Activated T-helper 17 cell treated with anti-CD3 and anti-CD28 coated beads, Interleukin-2, amount 50 U/mL, for 72 hours (primary cell): ENCODE measurements at regions not wholly inside any gene's neighbourhood (a gene's known extent, or its start where the extent isn't known, plus 50 kb on each side); places are given as distances from the start of the nearest gene placed in this dataset.

Experiments used
- ATAC-seq: fragments of 150-1000 bp; cut with Tn5 transposase; replicated peaks from 2 replicates; pipeline ENCODE4 v1.10.0; 2021; ENCODE audit warnings: mild to moderate bottlenecking, moderate library complexity
- H3K27ac Mint-ChIP-seq: one replicate; pipeline ENCODE4 v1.8.0; 2022; ENCODE audit warnings: mixed read lengths
- H3K27me3 Mint-ChIP-seq: one replicate; pipeline ENCODE4 v1.8.0; 2022; ENCODE audit warnings: mixed read lengths
- H3K36me3 Mint-ChIP-seq: one replicate; pipeline ENCODE4 v1.8.0; 2022; ENCODE audit warnings: low read depth, mild to moderate bottlenecking, mixed read lengths
- H3K4me1 Mint-ChIP-seq: one replicate; pipeline ENCODE4 v1.8.0; 2022; ENCODE audit warnings: mixed read lengths
- H3K4me3 Mint-ChIP-seq: one replicate; pipeline ENCODE4 v1.8.0; 2022; ENCODE audit warnings: mild to moderate bottlenecking, mixed read lengths
- H3K9me3 Mint-ChIP-seq: one replicate; pipeline ENCODE4 v1.8.0; 2022; ENCODE audit warnings: mixed read lengths

GRCh38 chr4:152009983-152010709, 249.3 kb upstream of the GATB start:
- peaks cover 30% of the 10 kb centered on the region for H3K4me1 Mint-ChIP-seq
- peak overlapping the region; percentile 9 for H3K27ac Mint-ChIP-seq
- peak overlapping the region; percentile 19 for H3K4me3 Mint-ChIP-seq
- H3K36me3 Mint-ChIP-seq = no peaks in the 10 kb centered on the region
- H3K9me3 Mint-ChIP-seq = no peaks in the 10 kb centered on the region
- H3K27me3 Mint-ChIP-seq = no peaks in the 10 kb centered on the region
- ATAC-seq = no peak

GRCh38 chr4:152009031-152009670, 248.3 kb upstream of the GATB start:
- Mint-ChIP-seq H3K36me3 (no peaks in the 10 kb centered on the region), H3K9me3 (no peaks in the 10 kb centered on the region), H3K4me1 (peaks cover 25% of the 10 kb centered on the region)

GRCh38 chr4:152007111-152007510, 246.3 kb upstream of the GATB start:
- ATAC-seq = no peak
- no peak overlapping the region for H3K4me3 Mint-ChIP-seq
- no peak overlapping the region for H3K27ac Mint-ChIP-seq
- no peaks in the 10 kb centered on the region for H3K9me3 Mint-ChIP-seq
- H3K27me3 Mint-ChIP-seq = no peaks in the 10 kb centered on the region
- H3K36me3 Mint-ChIP-seq = no peaks in the 10 kb centered on the region
- peaks cover 15% of the 10 kb centered on the region for H3K4me1 Mint-ChIP-seq

More at GRCh38 chr4:152009031-152009670, 248.3 kb upstream of the GATB start:
- no peaks in the 10 kb centered on the region for H3K27me3 Mint-ChIP-seq
- no peak overlapping the region for H3K27ac Mint-ChIP-seq
- no peak for ATAC-seq
- no peak overlapping the region for H3K4me3 Mint-ChIP-seq

- no peaks in the 10 kb centered on the region for H3K27me3 Mint-ChIP-seq
- no peak for ATAC-seq
- no peaks in the 10 kb centered on the region for H3K4me1 Mint-ChIP-seq
- no peak overlapping the region for H3K27ac Mint-ChIP-seq
- no peak overlapping the region for H3K4me3 Mint-ChIP-seq
- no peaks in the 10 kb centered on the region for H3K36me3 Mint-ChIP-seq
- no peaks in the 10 kb centered on the region for H3K9me3 Mint-ChIP-seq
Measured at GRCh38 chr4:152004801-152005200, 244.0 kb upstream of the GATB start.

- Mint-ChIP-seq H3K36me3 (no peaks in the 10 kb centered on the region), H3K4me3 (no peak overlapping the region), H3K27ac (no peak overlapping the region), H3K4me1 (peaks cover 6% of the 10 kb centered on the region), H3K27me3 (no peaks in the 10 kb centered on the region), H3K9me3 (no peaks in the 10 kb centered on the region)
- ATAC-seq = no peak
Measured at GRCh38 chr4:152000518-152000917, 239.7 kb upstream of the GATB start.

GRCh38 chr4:151998723-151999122, 237.9 kb upstream of the GATB start:
- Mint-ChIP-seq H3K36me3 (no peaks in the 10 kb centered on the region), H3K9me3 (no peaks in the 10 kb centered on the region), H3K27ac (no peak overlapping the region), H3K4me3 (no peak overlapping the region), H3K4me1 (peaks cover 10% of the 10 kb centered on the region), H3K27me3 (no peaks in the 10 kb centered on the region)
- ATAC-seq = no peak

GRCh38 chr4:151997461-151997860, 236.7 kb upstream of the GATB start:
- no peak overlapping the region for H3K4me3 Mint-ChIP-seq
- no peaks in the 10 kb centered on the region for H3K36me3 Mint-ChIP-seq
- H3K27me3 Mint-ChIP-seq = no peaks in the 10 kb centered on the region
- peaks cover 20% of the 10 kb centered on the region for H3K4me1 Mint-ChIP-seq
- ATAC-seq = peak; percentile 24
- no peak overlapping the region for H3K27ac Mint-ChIP-seq
- H3K9me3 Mint-ChIP-seq = no peaks in the 10 kb centered on the region

- Mint-ChIP-seq H3K36me3 (no peaks in the 10 kb centered on the region), H3K4me3 (no peak overlapping the region), H3K4me1 (peaks cover 39% of the 10 kb centered on the region), H3K9me3 (no peaks in the 10 kb centered on the region), H3K27me3 (no peaks in the 10 kb centered on the region), H3K27ac (no peak overlapping the region)
- ATAC-seq = no peak
Measured at GRCh38 chr4:151994429-151994828, 233.6 kb upstream of the GATB start.

- no peak overlapping the region for H3K4me3 Mint-ChIP-seq
- H3K36me3 Mint-ChIP-seq = no peaks in the 10 kb centered on the region
- no peak overlapping the region for H3K27ac Mint-ChIP-seq
- no peak for ATAC-seq
- peaks cover 39% of the 10 kb centered on the region for H3K4me1 Mint-ChIP-seq
- no peaks in the 10 kb centered on the region for H3K9me3 Mint-ChIP-seq
- no peaks in the 10 kb centered on the region for H3K27me3 Mint-ChIP-seq
Measured at GRCh38 chr4:151993521-151993920, 232.7 kb upstream of the GATB start.

- no peak for ATAC-seq
- H3K27ac Mint-ChIP-seq = no peak overlapping the region
- no peaks in the 10 kb centered on the region for H3K9me3 Mint-ChIP-seq
- no peak overlapping the region for H3K4me3 Mint-ChIP-seq
- peaks cover 39% of the 10 kb centered on the region for H3K4me1 Mint-ChIP-seq
- no peaks in the 10 kb centered on the region for H3K27me3 Mint-ChIP-seq
- no peaks in the 10 kb centered on the region for H3K36me3 Mint-ChIP-seq
Measured at GRCh38 chr4:151992332-151993154, 231.7 kb upstream of the GATB start.

- Mint-ChIP-seq H3K4me1 (peaks cover 39% of the 10 kb centered on the region), H3K4me3 (peak overlapping the region; percentile 36)
Measured at GRCh38 chr4:151991884-151992167, 231.0 kb upstream of the GATB start.

GRCh38 chr4:151991001-151991883, 230.4 kb upstream of the GATB start:
- H3K36me3 Mint-ChIP-seq = no peaks in the 10 kb centered on the region
- H3K4me3 Mint-ChIP-seq = peak overlapping the region; percentile 36
- H3K9me3 Mint-ChIP-seq = no peaks in the 10 kb centered on the region
- H3K27ac Mint-ChIP-seq = peak overlapping the region; percentile 32
- no peaks in the 10 kb centered on the region for H3K27me3 Mint-ChIP-seq
- peaks cover 39% of the 10 kb centered on the region for H3K4me1 Mint-ChIP-seq
- no peak for ATAC-seq

More at GRCh38 chr4:151991884-151992167, 231.0 kb upstream of the GATB start:
- H3K27ac Mint-ChIP-seq = peak overlapping the region; percentile 32
- H3K9me3 Mint-ChIP-seq = no peaks in the 10 kb centered on the region
- H3K36me3 Mint-ChIP-seq = no peaks in the 10 kb centered on the region
- no peak for ATAC-seq
- no peaks in the 10 kb centered on the region for H3K27me3 Mint-ChIP-seq

GRCh38 chr4:151990201-151990600, 229.4 kb upstream of the GATB start:
- Mint-ChIP-seq H3K27me3 (no peaks in the 10 kb centered on the region), H3K9me3 (no peaks in the 10 kb centered on the region), H3K27ac (no peak overlapping the region), H3K4me3 (no peak overlapping the region), H3K36me3 (no peaks in the 10 kb centered on the region), H3K4me1 (peaks cover 33% of the 10 kb centered on the region)
- ATAC-seq = no peak

- no peak overlapping the region for H3K27ac Mint-ChIP-seq
Measured at GRCh38 chr4:151988591-151988990, 227.8 kb upstream of the GATB start.

More at GRCh38 chr4:151988591-151988990, 227.8 kb upstream of the GATB start:
- no peak for ATAC-seq
- H3K4me3 Mint-ChIP-seq = no peak overlapping the region
- no peaks in the 10 kb centered on the region for H3K36me3 Mint-ChIP-seq
- no peaks in the 10 kb centered on the region for H3K27me3 Mint-ChIP-seq
- no peaks in the 10 kb centered on the region for H3K9me3 Mint-ChIP-seq
- H3K4me1 Mint-ChIP-seq = peaks cover 28% of the 10 kb centered on the region
